HT1080 (cell line): ENCODE measurements at regions not wholly inside any gene's neighbourhood (a gene's known extent, or its start where the extent isn't known, plus 50 kb on each side); places are given as distances from the start of the nearest gene placed in this dataset.

Source experiments
- DNase-seq: peaks from one replicate; pipeline ENCODE4 v3.0.0-alpha.2; 2015; ENCODE audit warnings: low read depth

DNA sequence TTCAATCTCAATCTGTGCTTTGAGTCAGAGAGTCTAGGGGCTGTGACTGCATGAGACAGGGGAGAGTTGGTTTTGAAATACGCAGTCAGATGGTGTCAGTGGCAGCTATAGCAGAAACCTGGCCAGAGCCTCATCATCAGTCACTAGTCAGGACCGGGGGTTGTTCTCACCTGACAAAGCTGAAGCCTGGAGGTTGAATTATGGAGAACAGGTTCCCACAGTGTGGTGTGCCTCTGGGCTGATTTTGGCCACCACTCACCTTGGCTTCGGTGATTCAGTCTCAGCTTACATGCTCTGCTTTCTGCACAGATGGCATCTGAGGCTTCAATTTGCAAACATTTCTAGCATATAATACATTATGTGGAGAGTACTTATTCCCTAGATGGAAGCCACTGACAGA, 387.3 kb downstream of the YTHDC2 start:
- no peak for DNase-seq

DNA sequence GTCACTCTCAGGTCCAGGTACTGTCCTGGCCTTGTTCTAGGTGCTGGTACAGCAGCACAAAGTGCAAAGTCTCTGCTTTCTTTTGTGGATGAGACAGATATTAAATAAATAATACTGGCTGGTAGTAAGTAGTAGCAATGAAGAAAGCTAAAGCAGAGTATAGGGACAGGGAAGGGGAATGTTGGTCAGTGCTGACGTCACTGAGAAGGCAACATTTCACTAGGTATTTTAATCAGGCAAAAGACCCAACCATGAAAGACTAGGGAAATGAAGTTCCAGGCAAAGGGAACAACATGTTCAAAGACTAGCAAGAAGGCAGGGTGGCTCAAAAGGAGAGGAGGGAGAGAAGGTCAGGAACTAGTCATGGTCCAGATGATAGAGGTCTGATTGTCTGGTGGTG, 388.2 kb downstream of the YTHDC2 start:
- no peak for DNase-seq

DNA sequence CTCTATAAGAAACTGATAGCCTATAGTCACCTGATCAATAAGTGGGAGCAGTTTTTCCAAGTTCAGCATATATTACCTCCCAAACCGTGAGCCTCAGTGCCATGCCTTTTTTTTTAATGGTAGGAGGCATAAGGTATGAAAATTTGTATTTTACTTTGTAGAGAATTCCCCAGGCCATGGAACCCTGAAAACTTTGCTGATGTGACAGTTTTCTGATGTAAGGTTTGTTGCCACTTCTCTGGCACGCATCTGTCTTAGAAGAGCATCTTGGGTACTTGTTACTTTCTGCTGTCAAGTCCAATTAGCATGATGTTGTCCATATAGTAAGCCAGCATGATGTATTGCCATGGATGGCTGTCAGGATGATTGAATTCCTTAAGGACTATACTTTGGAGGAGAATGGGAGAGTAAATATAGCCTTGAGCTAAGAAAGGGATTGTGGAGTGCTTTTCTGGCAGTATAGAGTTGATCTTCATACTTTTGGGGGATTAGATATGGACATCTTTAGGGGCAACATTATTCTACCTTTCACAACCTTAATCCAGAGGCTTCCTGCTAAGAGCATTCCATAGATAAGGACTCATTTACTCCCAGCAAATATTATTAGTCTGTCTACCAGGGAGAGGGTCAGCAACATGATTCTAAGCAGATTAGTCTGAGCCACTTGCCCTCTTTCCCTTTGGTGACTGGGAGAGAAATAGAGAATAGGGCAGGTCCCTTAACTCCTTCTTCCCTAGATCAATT, 389.6 kb downstream of the YTHDC2 start:
- DNase-seq: no peak

DNA sequence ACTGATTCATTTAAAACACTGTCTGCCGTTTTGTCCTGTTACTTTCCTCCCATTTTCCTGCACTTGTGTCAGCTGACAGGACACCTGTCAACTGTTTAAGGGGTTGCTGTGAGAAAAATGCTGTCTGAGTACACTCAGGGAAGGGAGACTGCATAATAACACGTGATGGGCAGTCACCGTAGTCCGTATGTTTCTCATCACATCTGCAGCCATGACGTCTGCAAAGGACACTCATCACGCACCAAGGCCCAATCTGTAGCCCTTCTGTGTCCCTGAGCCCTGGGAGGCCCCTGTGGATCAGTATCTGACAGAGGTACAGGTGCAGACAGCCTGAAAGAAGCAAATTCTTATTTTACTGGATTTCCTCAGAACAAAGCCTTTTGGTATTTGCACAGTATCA, 396.3 kb downstream of the YTHDC2 start:
- DNase-seq: no peak

DNA sequence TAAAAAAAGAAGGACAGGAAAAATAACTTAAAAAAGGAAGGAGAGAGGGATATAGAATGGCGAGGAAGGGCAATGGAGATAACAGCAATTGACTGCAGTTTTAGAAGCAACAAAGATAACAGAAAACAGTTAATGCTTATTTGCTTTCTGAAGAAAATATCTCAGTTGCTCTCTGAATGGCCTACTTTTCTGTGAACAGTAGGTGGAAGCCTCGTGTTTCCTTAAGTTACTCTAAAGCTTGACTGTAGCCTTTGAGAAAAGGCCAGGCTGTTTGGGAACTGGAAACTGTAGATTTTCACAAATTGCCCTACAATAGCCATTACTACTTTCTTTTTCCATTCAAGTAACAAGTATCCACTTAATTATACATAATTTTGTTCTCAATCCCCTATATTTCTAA, 404.5 kb downstream of the YTHDC2 start:
- DNase-seq: no peak

DNA sequence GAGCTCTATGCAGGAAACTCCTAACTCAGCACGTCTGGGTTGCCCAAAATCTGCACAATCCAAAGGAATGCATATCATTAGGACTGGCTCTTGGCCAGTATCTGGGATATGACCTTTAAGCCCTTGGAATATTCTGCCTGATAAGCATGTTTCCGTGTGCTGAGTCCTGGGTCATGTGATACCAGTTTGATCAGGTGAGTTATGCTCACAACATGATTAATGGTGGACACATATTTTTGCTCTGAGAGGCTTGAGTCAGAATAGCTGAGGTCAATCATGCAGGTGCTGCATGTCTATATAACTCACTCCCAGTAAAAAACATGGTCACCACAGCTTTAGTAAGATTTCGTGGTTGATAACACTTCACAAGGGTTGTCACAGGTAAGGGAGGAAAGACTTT, 408.8 kb downstream of the YTHDC2 start:
- DNase-seq: peak; percentile 2

DNA sequence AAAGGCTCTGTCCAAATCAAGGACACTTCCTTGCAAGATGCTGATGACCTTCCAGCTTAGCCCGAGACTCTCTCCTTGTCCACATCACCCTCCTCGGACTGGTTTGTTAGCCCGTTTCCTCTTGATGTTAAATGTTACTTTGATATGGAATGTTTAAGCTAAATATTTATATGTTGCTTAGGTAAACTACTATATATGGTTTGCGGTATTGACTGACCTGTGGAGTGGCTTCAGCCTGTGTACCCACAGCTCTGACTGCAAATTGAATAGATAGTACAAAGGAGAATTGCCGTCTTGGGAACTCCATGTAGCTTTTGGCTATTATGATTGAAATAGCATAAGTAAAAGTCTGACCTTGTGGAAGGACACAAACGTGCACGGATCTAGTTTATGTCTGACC, 422.0 kb downstream of the YTHDC2 start:
- DNase-seq: no peak

DNA sequence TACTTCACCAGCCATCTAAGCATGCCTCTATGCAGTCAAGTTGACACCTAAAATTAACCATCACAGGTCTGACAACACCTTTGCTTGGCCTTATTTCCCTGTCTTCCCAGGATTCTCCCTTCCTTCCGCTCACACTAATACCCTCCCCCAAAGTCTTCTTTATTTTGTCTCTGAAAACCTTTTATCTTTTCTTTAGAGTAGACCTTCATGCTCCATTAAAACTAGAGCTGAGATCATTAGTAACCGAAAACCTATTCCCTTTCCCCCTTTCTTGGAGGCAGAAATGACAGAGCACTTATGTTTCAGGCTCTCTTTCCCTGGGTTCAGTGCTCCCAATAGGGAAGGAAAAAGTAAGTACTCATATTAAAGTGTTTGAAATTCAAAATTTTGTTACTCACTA, 423.8 kb downstream of the YTHDC2 start:
- DNase-seq: no peak

DNA sequence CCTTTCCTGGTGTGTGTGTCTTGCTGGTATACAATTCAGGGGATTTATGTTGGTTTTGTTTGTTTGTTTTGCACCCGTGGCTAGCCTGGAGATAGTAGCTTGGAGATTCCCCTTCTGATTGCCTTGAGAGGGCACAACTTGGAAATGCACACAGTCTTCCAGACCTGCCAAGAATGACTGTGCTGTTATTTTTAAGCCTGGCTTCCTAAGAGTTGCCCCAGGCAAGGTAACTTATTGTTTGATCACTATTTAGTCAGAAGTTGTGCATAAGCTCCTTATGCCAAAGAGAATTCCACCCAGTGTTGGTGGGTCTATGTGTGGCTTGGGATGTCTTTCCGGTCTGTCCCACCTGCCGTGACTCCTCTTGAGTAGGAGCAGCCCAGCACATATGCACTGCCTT, 421.9 kb upstream of the KCNN2 start:
- no peak for DNase-seq

DNA sequence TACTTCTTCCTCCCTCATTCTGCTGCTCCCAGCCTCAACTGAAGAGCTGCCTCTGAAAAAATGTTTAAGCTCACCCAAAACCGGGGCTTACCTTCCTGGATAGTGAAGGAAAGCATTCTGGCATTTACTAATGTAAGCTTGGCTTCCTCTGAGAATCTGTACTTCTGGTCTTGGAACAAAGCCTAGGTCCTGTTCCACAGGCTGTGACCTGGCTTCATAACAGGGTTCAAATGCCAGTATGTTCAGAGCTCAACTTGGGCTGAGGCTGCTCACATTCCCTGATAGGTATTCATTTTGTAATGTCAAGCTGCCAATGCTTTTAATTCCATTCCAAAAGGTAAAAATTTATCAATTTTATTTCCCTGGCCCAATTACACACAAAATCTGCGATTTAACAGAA, 411.7 kb upstream of the KCNN2 start:
- DNase-seq: no peak

DNA sequence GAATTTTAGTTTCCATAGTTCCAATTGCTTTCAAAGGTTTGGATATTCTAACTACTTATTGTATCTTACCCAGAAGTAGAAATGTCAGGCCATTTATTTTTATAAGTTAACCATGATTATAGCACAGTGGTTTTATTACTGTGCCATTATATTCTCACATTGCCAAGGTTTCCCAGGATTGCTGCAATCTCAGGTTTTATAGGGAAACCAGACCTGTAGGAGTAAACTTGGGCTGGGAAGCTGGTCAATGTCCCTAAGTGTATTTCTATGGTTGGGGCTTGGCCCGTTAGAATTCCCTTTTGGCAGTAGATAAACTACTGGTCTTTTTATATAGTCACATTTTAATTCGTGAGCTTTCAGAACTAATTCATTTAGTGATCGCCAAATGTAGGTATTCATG, 396.6 kb upstream of the KCNN2 start:
- no peak for DNase-seq

DNA sequence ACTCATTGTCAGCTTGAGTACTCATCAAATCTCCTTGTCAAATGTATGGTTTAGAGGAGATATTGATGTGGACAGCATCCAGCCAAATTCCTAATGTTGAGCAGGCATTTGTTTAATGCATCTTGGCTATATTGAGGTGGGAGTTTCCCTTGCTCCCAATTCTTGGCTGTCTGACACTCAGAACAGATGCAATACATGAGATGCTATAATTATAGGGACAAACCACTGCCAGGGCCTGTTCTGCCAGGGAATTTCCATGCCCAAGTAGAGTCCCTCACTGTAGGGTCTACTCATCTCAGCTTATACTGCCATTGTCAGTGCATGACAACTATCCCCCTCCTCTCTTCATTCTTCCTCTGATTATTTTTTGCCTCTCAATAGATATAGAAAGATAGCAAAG, 392.0 kb upstream of the KCNN2 start:
- no peak for DNase-seq

DNA sequence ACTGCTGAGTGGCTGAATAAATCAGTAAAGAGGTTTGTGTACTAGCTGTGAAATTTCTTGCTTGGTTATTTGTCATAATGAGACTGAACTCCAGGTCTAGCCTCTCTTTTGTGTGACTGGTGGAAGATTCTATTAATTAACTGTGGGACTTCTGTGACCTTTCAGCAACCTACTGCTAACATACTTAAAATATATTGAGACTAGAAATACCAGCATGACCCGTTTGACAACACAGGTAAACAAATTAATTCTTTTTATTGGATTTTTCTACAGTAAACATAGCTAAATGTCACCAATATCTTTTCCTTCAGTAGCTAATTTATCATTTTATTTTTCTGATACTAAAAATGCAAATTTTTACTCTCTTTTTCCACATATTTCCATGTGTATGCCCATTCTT, 390.4 kb upstream of the KCNN2 start:
- DNase-seq: no peak

DNA sequence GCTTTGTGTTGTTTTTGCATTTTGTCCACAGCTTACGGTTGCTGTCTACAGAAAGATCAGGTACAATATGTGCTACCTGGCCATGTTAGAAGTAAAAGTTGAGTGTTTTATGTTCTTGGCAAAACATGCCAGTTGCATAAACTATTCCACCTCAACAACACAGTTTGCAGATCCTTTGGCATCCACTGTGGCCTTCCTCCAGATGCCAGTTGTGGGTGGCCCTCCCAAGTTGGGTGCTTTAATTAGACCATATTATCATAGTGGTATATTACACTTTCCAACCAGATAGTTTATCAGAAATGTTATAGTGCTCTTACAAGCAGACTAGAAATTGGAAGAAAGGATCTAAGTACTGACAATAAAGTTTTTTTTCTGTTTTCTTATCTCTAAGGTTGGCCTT, 386.9 kb upstream of the KCNN2 start:
- no peak for DNase-seq

DNA sequence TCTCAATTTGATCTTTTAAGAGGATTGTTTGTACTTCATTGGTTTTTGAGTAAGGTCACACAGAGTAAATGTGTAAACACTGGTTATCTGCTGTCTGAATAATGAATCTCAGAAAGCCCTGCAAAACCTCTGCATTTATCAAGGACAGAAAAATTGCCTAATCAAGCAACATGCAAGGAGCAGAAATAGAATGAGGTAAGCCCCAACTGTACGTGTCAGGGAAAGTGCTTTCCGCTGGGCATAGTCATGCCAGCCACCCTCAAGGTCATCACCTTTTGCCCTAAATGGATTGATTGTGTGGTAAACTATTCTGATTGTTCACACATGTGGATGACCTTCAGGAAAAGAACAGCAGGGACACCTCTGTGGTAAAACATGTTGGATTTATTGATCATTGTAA, 376.9 kb upstream of the KCNN2 start:
- DNase-seq: no peak

DNA sequence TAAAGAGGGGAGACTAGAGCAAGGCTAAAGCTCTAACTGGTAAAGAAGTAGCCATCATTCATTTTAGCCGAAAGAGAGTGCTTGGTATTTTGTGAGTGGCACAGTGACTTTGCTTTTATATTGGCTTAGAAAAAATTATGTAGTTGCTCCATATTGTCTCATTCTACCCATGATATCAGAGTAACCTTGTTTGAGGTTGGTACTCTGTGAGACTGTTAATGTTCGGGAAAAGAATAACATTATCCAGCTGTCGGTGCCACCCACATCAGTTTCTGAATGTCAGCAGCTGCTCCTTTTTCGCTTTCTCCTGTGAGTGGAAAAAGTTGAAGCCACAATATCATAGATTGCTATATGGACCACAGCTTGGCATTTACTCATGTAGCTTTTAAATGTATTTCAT, 376.4 kb upstream of the KCNN2 start:
- no peak for DNase-seq

DNA sequence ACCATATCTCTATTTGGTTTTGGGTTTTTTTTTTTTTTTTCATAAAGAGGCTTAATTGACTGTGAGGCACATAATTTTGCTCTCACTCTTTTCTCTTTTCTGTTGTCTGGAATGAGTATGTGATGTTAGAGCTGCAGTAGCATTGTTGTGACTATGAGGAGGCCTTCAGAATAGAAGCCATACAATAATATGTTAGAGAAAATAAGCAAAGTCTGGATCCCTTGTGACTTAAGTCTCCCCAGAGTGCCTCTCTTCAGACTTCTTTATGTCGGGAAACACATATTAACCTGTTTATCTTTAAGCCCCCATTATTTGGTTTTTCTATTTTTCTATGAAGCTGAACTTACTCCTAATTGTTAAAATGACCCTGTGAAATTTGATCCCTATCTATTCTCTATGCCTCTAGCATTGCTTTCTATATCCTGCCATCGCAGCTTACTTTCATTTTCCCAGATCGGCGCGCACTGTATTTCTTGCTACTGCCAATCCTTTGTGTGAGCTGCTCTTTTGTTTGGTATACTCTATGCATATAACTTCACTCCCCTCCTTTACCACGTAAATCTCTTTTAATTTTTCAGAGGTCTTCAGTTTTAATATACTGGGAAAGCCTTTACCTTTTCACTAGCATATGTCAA, 372.5 kb upstream of the KCNN2 start:
- DNase-seq: peak; percentile 37

DNA sequence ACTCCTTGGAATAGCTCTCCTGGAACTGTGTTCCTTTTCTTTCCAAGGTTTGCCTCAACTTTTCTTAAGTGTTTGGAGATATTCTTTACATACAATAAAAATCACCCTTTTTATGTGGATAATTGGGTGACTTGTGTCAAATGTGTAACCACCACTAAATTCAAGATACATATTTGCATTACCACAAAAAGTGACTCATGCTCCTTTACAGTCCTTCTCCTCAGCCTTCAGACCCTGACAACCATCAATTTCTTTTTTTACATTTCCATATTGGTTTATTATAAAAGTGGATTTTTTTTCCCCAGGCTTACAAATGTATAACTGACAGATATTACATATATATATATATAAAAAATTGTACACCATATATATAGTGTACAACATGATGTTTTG, 372.0 kb upstream of the KCNN2 start:
- DNase-seq: peak; percentile 5

DNA sequence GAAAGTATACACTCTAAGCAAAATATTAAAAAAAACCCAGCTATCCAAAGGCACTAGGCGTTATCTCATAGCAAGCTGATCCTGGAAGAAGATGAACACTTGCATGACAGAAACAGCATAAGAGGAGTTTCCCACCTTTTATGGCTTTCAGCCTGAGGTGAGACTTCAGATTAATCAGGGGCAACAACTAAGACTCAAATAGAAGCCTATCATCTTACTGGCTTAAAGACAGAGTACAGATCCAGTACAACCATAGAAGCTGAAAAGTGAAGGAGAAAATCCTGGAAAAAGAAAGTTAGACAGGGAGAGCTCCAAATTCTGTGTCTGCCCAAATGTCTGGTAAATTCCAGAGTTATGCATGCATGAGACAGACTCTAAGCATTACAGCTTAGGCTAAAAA, 360.8 kb upstream of the KCNN2 start:
- no peak for DNase-seq

DNA sequence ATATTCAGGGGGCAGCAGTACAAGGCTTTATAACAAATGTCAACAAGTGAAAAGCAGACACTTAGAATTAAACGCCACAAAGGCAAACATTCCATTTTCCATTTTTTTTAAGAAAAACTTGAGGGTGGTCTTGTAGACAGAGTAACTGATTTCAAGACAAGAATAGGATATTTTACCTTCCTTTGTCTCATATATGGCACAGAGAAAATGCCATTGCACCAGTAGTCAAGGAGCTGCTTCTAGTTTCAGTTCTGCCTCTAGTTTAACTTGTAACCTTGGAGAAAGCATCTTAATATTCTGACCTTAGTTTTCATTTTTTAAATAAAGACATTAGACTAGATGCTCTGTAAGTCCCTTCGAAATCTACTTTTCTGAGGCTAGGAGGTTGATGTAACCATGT, 355.3 kb upstream of the KCNN2 start:
- no peak for DNase-seq

DNA sequence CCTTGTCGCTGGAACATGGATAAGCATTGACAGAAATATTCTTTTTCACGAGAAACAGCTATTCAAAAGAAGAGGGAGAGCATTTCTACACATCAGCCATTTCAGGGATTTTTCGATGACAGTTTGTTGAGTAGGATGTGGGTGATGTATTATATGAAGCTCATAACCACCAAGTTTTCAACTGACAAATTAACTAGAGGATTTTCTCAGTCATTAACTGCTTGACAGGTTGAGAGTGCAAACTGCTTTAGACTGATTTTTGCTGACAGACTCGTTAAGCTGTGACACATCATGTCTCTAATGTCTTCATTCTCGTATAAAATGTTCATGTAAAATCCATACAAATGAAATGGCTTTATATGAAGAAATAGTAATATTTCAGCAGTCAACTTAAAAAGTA, 354.2 kb upstream of the KCNN2 start:
- no peak for DNase-seq

DNA sequence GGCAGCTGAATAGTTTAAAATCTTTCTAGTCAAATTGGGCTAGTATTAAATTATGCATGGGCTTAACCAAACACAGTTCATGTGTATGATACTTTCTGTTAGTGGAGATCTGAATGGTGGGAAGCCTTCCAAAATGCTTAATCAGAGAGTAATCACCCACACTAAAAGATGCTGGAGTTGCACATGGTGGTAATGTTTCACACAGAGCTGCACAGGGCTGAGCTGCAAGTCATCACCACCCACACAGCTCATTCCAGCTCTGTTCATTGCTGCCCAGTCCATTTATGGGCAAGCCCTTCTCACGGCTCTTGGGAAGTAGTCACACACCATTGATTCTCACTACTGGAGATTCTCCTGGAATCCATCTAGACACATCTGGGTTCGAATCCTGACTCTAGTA, 351.5 kb upstream of the KCNN2 start:
- DNase-seq: no peak

DNA sequence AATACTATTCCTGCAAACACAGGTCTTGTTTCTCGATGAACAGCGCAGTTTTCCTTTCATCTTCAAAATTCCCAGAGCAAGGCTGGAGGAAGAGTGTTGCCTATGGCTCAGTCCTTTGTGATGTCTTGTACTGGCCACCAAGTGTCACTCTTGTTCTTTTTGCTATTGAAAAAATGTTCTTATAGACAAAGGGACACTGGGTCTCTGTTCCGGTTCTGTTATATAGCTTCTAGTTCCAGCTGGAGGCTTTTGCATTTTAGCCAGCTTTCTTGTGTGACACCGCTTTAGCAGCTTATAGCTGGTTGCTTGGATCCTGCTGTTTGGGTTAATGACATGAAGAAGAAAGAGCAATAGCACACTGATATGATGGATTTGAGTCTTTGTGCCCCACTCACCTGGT, 343.7 kb upstream of the KCNN2 start:
- no peak for DNase-seq

DNA sequence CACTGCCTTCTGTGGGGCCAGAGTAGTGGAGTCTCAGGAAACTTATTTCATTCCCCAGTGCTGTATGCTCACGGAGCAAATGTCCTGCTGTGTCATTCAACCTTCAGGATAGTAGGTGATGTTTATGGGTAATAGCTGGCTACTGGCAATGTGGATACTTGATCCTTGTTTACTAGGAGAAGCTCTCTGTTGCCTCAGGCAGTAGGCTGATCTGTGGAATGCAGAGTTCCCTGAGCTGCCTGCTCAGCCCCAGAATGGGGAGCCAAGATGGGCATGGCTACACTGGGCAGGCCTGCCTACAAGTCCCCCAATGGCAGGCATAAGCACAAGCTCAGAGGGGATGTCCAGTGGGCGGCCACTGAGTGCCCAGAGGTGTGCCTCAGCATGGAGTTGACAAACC, 323.1 kb upstream of the KCNN2 start:
- no peak for DNase-seq
